GM19025 (cell line): ENCODE measurements at regions not wholly inside any gene's neighbourhood (a gene's known extent, or its start where the extent isn't known, plus 50 kb on each side); places are given as distances from the start of the nearest gene placed in this dataset.

Experiments
- ATAC-seq: cut with Tn5 transposase; IDR thresholded peaks from one replicate; pipeline ENCODE4 v1.9.1; 2021; ENCODE audit warnings: mild to moderate bottlenecking, low read depth, moderate library complexity; ENCODE audit not compliant: unreplicated experiment

GRCh38 chr3:6220447-6220846 is 640.5 kb upstream of the GRM7 start:
- no peak for ATAC-seq

DNA sequence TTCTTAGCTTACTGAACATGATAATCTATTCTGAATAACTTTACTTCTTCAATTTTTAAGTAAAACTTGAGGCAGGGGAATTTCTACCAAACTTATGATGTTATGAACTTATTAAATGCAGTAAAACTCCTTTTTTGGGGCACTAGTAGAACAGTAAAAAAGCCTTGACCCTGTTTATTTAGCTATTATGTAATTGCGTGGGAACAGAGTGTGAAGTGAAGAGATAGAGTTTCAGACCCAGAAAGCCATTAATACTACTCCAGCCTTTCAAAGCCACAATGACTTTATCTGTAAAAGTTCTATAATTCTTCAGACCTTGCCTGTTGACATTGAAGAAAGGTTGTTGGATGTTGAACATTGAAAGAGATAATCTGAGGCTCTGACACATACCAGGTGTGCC is 638.8 kb upstream of the GRM7 start:
- ATAC-seq: no peak

GRCh38 chr3:6223572-6223971 is 637.3 kb upstream of the GRM7 start:
- ATAC-seq: no peak

- no peak for ATAC-seq
Observed at GRCh38 chr3:6228958-6229683, 631.8 kb upstream of the GRM7 start.

DNA sequence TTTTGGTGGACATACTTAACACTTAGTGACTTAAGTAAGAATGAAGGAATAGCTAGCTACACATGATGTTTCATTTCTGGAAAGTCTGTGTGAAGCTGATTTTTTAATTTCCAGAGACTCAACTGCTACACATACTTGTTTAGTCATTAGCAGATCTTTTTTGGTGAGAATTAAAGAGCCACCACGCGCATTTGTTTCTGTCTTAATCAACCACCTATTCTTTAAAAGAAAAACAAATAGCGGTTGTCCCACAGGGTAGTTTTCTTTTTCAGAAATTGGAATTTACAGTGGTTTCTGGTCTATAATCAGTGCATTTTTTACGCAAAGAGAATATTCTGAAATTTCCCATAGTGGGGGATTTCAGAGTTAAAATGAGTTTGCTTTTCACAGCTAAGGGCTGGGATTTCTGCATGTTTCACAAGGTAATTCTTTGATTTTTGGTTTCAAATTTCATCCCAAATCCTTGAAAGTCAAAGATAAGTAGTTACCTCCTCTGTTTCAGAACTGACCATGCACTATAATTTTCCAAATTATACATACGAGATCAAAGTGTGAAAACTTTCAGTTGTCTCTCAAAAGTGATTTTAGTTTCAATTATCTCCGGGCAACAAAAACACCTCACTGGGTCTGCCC is 631.0 kb upstream of the GRM7 start:
- no peak for ATAC-seq

- ATAC-seq: no peak
Observed at GRCh38 chr3:6242104-6242503, 618.8 kb upstream of the GRM7 start.

GRCh38 chr3:6248528-6248927 is 612.4 kb upstream of the GRM7 start:
- ATAC-seq: no peak

GRCh38 chr3:6249679-6250078 is 611.2 kb upstream of the GRM7 start:
- no peak for ATAC-seq

- no peak for ATAC-seq
Observed at GRCh38 chr3:6250167-6250566, 610.7 kb upstream of the GRM7 start.

- no peak for ATAC-seq
Observed at GRCh38 chr3:6251612-6252400, 609.1 kb upstream of the GRM7 start.

DNA sequence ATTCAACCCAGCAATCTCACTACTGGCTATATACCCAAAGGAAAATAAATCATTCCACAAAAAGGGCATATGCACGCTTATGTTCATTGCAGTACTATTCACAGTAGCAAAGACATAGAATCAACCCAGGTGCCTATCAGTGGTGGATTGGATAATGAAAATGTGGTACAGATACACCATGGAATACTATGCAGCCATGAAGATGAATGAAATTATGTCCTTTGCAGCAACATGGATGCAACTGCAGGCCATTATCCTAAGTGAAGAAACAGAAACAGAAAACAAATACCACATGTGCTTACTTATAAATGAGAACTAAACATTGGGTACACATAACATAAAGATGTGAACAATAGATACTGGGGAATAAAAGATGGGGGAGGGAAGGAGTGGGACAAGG is 606.4 kb upstream of the GRM7 start:
- no peak for ATAC-seq

DNA sequence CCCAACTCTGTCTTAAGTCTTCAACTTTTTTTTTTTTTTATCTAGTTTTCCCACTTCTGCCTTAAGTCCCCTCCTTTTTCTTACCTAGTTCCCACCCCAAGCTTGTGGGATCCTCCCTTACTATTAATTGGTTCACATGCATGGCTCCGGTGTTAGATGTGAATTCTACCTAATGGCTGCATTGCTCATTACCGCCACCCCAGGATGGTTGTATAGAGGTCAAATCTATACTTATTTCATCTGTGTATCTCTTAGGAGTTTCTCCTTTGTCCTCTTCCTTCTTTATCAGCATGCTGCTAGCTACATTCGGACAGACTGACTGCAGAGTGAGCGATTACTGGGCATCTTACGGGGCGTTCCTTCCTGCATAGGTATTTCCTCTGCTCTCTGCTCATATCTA is 605.7 kb upstream of the GRM7 start:
- ATAC-seq: no peak

DNA sequence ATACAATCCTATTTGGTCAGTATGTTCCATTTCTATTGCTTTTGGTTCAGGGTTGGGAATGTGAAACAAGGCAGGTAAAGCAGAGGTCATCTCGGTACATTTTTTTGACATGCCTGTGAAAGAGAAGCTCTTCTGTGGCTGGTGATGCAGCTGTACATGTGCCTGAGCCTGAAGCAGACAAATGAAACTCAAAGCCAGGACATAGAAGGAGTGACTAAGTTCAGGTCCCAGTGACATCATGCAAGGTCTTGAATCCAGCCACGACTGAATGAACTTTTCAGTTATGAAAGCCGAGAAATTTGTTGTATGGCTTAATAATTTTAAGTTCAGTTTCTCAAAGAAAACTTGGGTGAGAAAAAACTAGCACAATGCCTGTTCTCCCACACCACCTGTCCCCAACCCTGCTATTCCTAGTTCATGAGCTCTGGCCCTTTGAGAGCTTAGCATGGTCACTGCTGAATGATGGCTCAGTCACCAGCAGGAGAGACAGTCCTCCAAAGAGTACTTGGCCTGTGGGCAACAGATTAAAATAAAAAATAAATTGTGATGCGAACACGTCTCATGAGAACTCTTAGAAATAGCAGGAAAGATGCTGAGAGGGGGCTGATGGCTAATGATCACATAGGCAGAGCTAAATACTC is 600.2 kb upstream of the GRM7 start:
- ATAC-seq: no peak

GRCh38 chr3:6262010-6262409 is 598.9 kb upstream of the GRM7 start:
- ATAC-seq: no peak

- no peak for ATAC-seq
Observed at GRCh38 chr3:6264036-6264435, 596.9 kb upstream of the GRM7 start.

GRCh38 chr3:6264906-6265305 is 596.0 kb upstream of the GRM7 start:
- ATAC-seq: no peak

DNA sequence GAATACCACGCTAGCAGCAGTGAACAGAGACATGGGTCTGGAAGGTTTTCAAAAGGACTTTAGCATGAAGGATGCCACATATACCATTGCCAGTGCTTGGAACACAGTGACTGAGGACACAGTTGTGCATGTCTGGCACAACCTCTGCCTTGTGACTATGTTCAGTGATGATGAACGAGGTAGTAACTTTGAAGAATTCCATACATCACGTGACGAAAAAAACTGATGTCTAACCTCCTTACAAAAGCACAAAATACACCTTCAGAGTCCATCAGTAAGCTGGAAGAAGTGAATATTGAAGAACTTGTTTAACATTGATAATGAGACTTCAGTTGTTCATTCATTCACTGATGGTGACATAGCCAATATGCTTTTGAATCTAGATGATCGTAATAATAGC is 594.8 kb upstream of the GRM7 start:
- ATAC-seq: no peak

DNA sequence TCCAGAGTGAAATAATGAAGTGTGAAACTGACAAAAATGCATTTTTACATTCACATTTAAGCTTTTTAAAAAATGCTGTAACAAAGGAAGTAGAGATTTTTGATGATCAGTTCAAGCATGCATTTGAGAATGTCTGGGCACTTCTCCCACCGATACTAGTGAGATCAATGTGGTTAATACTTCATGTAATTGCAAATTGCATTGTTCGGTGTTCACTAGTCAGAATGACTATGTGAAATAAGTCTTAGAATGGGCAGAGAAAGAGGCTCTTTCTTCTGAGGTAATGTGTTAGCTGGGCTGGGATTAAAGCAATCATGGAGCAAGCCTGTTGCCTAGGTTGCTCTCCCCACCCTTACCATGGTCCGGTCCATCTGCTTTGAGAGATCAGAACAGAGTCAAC is 587.0 kb upstream of the GRM7 start:
- ATAC-seq: no peak

GRCh38 chr3:6281662-6282061 is 579.3 kb upstream of the GRM7 start:
- no peak for ATAC-seq

DNA sequence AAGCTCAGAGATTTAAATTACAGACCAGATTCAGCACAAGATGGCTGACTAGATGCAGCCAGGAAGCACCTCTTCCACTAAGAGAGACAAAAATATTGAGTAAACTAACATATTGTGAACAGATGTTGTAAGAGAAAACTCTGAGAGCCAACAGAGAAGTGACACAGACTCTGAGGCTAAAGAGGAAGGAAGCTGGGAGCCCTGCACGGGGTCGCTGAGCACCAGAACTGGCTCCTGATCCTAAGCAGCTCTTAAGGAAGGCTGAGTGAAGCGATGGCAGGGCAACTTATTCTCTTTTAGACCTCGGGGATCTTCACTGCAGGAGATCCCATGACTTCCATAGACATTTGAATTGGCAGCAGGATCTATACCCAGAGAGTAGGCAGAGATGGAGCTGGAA is 578.0 kb upstream of the GRM7 start:
- no peak for ATAC-seq
